HEK293T (cell line): ENCODE measurements at regions not wholly inside any gene's neighbourhood (a gene's known extent, or its start where the extent isn't known, plus 50 kb on each side); places are given as distances from the start of the nearest gene placed in this dataset.

Source experiments
- CTCF ChIA-PET: fragments of 350-600 bp; formaldehyde crosslinking; extraction: SDS; loops from one replicate; lab custom pipeline; 2021; ENCODE audit warnings: antibody characterized with exemption, inconsistent platforms; lab: Yijun Ruan, JAX
- POLR2A ChIA-PET: fragments of 350-600 bp; formaldehyde crosslinking; extraction: SDS; loops from one replicate; lab custom pipeline; 2020; ENCODE audit warnings: antibody characterized with exemption, inconsistent platforms; lab: Yijun Ruan, JAX
- DNase-seq: peaks from one replicate; pipeline ENCODE4 v3.0.0; 2012; ENCODE audit warnings: mixed read lengths; ENCODE audit errors: extremely low spot score
- ARNT ChIP-seq: fragments of 450-650 bp; IDR thresholded peaks from 2 replicates; pipeline ENCODE4 v1.6.1; 2017; ENCODE audit warnings: mild to moderate bottlenecking
- BHLHE40 ChIP-seq: fragments of 450-650 bp; IDR thresholded peaks from 2 replicates; pipeline ENCODE4 v1.6.1; 2016; ENCODE audit warnings: mild to moderate bottlenecking, moderate library complexity, borderline replicate concordance
- CTBP1 ChIP-seq: fragments of 450-650 bp; IDR thresholded peaks from 2 replicates; pipeline ENCODE4 v1.6.1; 2016; ENCODE audit warnings: borderline replicate concordance
- ELF4 ChIP-seq: fragments of 450-650 bp; IDR thresholded peaks from 2 replicates; pipeline ENCODE4 v1.6.1; 2017; ENCODE audit warnings: antibody characterized with exemption
- FOXA1 ChIP-seq: fragments of 450-650 bp; IDR thresholded peaks from 2 replicates; pipeline ENCODE4 v1.6.1; 2016; ENCODE audit warnings: mild to moderate bottlenecking
- FOXK2 ChIP-seq: fragments of 450-650 bp; IDR thresholded peaks from 2 replicates; pipeline ENCODE4 v1.6.1; 2016; ENCODE audit warnings: mild to moderate bottlenecking
- FOXM1 ChIP-seq: fragments of 450-650 bp; IDR thresholded peaks from 2 replicates; pipeline ENCODE4 v1.6.1; 2017; ENCODE audit warnings: mild to moderate bottlenecking, borderline replicate concordance
- HDGF ChIP-seq: fragments of 450-650 bp; IDR thresholded peaks from 2 replicates; pipeline ENCODE4 v1.6.1; 2017; ENCODE audit warnings: antibody characterized with exemption, borderline replicate concordance
- L3MBTL2 ChIP-seq: fragments of 450-650 bp; conservative IDR thresholded peaks from 2 replicates; pipeline ENCODE4 v1.6.1; 2016; ENCODE audit warnings: mild to moderate bottlenecking
- LEF1 ChIP-seq: fragments of 450-650 bp; IDR thresholded peaks from 2 replicates; pipeline ENCODE4 v1.6.1; 2017; ENCODE audit warnings: mild to moderate bottlenecking, borderline replicate concordance
- NFRKB ChIP-seq: fragments of 450-650 bp; IDR thresholded peaks from 2 replicates; pipeline ENCODE4 v1.6.1; 2016; ENCODE audit warnings: mild to moderate bottlenecking, moderate library complexity
- PKNOX1 ChIP-seq: fragments of 450-650 bp; IDR thresholded peaks from 2 replicates; pipeline ENCODE4 v1.6.1; 2016
- SP1 ChIP-seq: fragments of 450-650 bp; IDR thresholded peaks from 2 replicates; pipeline ENCODE4 v1.6.1; 2017
- SUZ12 ChIP-seq: fragments of 450-650 bp; IDR thresholded peaks from 2 replicates; pipeline ENCODE4 v1.6.1; 2016; ENCODE audit warnings: mild to moderate bottlenecking
- TARDBP ChIP-seq: fragments of 450-650 bp; IDR thresholded peaks from 2 replicates; pipeline ENCODE4 v1.6.1; 2016
- ZNF384 ChIP-seq: fragments of 450-650 bp; IDR thresholded peaks from 2 replicates; pipeline ENCODE4 v1.6.1; 2016

- CTCF ChIA-PET = no interaction called here
- no peak for TF ChIP-seq FOXM1
- TF ChIP-seq FOXA1 = no peak
- no peak for TF ChIP-seq HDGF
- TF ChIP-seq ARNT = no peak
- TF ChIP-seq FOXK2 = no peak
- no peak for TF ChIP-seq ELF4
- TF ChIP-seq LEF1 = no peak
- TF ChIP-seq TARDBP = no peak
- TF ChIP-seq BHLHE40 = no peak
- TF ChIP-seq ZNF384 = no peak
- no peak for TF ChIP-seq PKNOX1
- no peak for TF ChIP-seq SUZ12
- TF ChIP-seq CTBP1 = no peak
- TF ChIP-seq SP1 = no peak
- no peak for TF ChIP-seq L3MBTL2
- POLR2A ChIA-PET = no interaction called here
- no peak for DNase-seq
These were observed 163.1 kb upstream of the RGPD4 start for GRCh38 chr2:107663632-107664031.

GRCh38 chr2:107669335-107669734 lies 157.4 kb upstream of the RGPD4 start:
- ChIA-PET CTCF (no interaction called here), POLR2A (no interaction called here)
- TF ChIP-seq FOXK2 = no peak
- no peak for TF ChIP-seq L3MBTL2
- no peak for TF ChIP-seq FOXA1
- no peak for TF ChIP-seq SP1
- TF ChIP-seq ZNF384 = no peak
- DNase-seq = no peak

GRCh38 chr2:107681936-107682335 lies 144.8 kb upstream of the RGPD4 start:
- no peak for DNase-seq
- POLR2A ChIA-PET = no interaction called here
- TF ChIP-seq ZNF384 (no peak), ELF4 (no peak), NFRKB (no peak), FOXK2 (no peak), TARDBP (no peak), ARNT (no peak), FOXM1 (no peak), SP1 (no peak), BHLHE40 (no peak), LEF1 (no peak), PKNOX1 (no peak), L3MBTL2 (no peak), FOXA1 (no peak), HDGF (no peak)
- CTCF ChIA-PET = no interaction called here

GRCh38 chr2:107684421-107684820 lies 142.3 kb upstream of the RGPD4 start:
- TF ChIP-seq NFRKB = no peak
- no peak for TF ChIP-seq CTBP1
- TF ChIP-seq ARNT = no peak
- no peak for TF ChIP-seq FOXA1
- no peak for TF ChIP-seq HDGF
- no peak for TF ChIP-seq BHLHE40
- no peak for TF ChIP-seq ZNF384
- no peak for TF ChIP-seq FOXK2
- no peak for TF ChIP-seq SP1
- no peak for TF ChIP-seq LEF1
- ChIA-PET CTCF (no interaction called here), POLR2A (no interaction called here)
- DNase-seq = no peak

- POLR2A ChIA-PET = no interaction called here
- TF ChIP-seq NFRKB = no peak
- no peak for TF ChIP-seq BHLHE40
- no peak for TF ChIP-seq SUZ12
- no peak for TF ChIP-seq ARNT
- TF ChIP-seq LEF1 = no peak
- no peak for TF ChIP-seq FOXK2
- no peak for TF ChIP-seq FOXA1
- no peak for TF ChIP-seq CTBP1
- no peak for TF ChIP-seq FOXM1
- no peak for TF ChIP-seq TARDBP
- TF ChIP-seq L3MBTL2 = no peak
- TF ChIP-seq SP1 = no peak
- TF ChIP-seq HDGF = no peak
- TF ChIP-seq ELF4 = no peak
- TF ChIP-seq PKNOX1 = no peak
- no peak for TF ChIP-seq ZNF384
- no peak for DNase-seq
- CTCF ChIA-PET = no interaction called here
These were observed 141.2 kb upstream of the RGPD4 start for GRCh38 chr2:107685421-107685986.

- POLR2A ChIA-PET = no interaction called here
- CTCF ChIA-PET = no interaction called here
- no peak for DNase-seq
- TF ChIP-seq L3MBTL2 (no peak), SP1 (no peak), NFRKB (no peak), ARNT (no peak), SUZ12 (no peak), ZNF384 (no peak), PKNOX1 (no peak), BHLHE40 (no peak), HDGF (no peak), LEF1 (no peak), CTBP1 (no peak), FOXK2 (no peak), FOXM1 (no peak), FOXA1 (no peak), ELF4 (no peak), TARDBP (no peak)
These were observed 139.6 kb upstream of the RGPD4 start for GRCh38 chr2:107687073-107687472.
